K562 (cell line): ENCODE measurements at regions not wholly inside any gene's neighbourhood (a gene's known extent, or its start where the extent isn't known, plus 50 kb on each side); places are given as distances from the start of the nearest gene placed in this dataset.

Experiments
- ATAC-seq: fragments of 200-7000 bp; cut with Tn5 transposase; 3 replicates; pipeline ENCODE4 v1.9.1; 2020; ENCODE audit warnings: moderate library complexity
- BruUV-seq: library from RNA; stranded (reverse); fragments of 400-500 nt; replicated peaks from 2 replicates; lab custom pipeline; 2021; lab: Mats Ljungman, UMichigan
- CTCF ChIA-PET: fragments of 300-600 bp; formaldehyde crosslinking; extraction: SDS; loops from one replicate; lab custom pipeline; 2021; ENCODE audit warnings: low intra/inter-chr PET ratio; lab: Yijun Ruan, JAX
- POLR2A ChIA-PET: fragments of 300-600, 350-650 bp; sonication (Branson Sonifier 250); formaldehyde crosslinking; extraction: SDS; loops from one replicate; lab custom pipeline; 2021; ENCODE audit warnings: antibody characterized with exemption, inconsistent platforms; lab: Yijun Ruan, JAX
- DNase-seq, 4 experiments: peaks; one replicate each; pipeline versions ENCODE4 v3.0.0 to v3.0.0-alpha.2; 2011 to 2018; ENCODE audit warnings: low spot score in 3 of 4, mixed read lengths in 3 of 4; ENCODE audit errors: extremely low read depth in 1 of 4
- FAIRE-seq: peaks from 2 replicates; lab custom pipeline; 2011; peaks lifted over from hg19 to GRCh38; lab: Jason Lieb, UNC
- H2AFZ ChIP-seq: 2 replicates; pipeline ENCODE4 v1.6.0; 2011; ENCODE audit warnings: low read depth, low read length, control low read depth, inconsistent platforms
- H3K27ac ChIP-seq: fragments of 200-600 bp; 3 replicates; pipeline ENCODE4 v1.8.0; 2011; ENCODE audit warnings: low read depth, mild to moderate bottlenecking, control low read depth, inconsistent platforms, low read length, moderate library complexity, mixed read lengths; ENCODE audit errors: extremely low read depth
- H3K27me3 ChIP-seq, 2 experiments: fragments of 300-600 bp in 1 of 2; 2 replicates in 1 of 2; 3 replicates in 1 of 2; pipeline versions ENCODE4 v1.6.0 to v1.8.0; 2011; ENCODE audit warnings: inconsistent platforms in 2 of 2, low read length in 2 of 2, mild to moderate bottlenecking in 1 of 2, mixed read lengths in 1 of 2, moderate library complexity in 1 of 2; ENCODE audit not compliant: control insufficient read depth in 2 of 2, insufficient read depth in 2 of 2
- H3K36me3 ChIP-seq: fragments of 300-600 bp; 3 replicates; pipeline ENCODE4 v1.8.0; 2011; ENCODE audit warnings: mild to moderate bottlenecking, low read length, inconsistent platforms; ENCODE audit not compliant: control insufficient read depth, insufficient read depth
- H3K4me1 ChIP-seq, 2 experiments: fragments of 200-600 bp in 1 of 2; replicated peaks in 1 of 2; 2 replicates in 1 of 2; 3 replicates in 1 of 2; pipeline versions ENCODE4 v1.5.1 to v1.8.0; 2011; ENCODE audit warnings: inconsistent platforms in 2 of 2, low read length in 2 of 2, mild to moderate bottlenecking in 1 of 2, mixed read lengths in 1 of 2, moderate library complexity in 1 of 2; ENCODE audit not compliant: control insufficient read depth in 2 of 2, insufficient read depth in 2 of 2
- H3K4me2 ChIP-seq: 2 replicates; pipeline ENCODE4 v1.6.1; 2011; ENCODE audit warnings: low read length, control low read depth, inconsistent platforms, mixed read lengths; ENCODE audit not compliant: insufficient read depth
- H3K4me3 ChIP-seq: fragments of 200-600 bp; sonication (generic), shearing (Covaris generic); 2 replicates; pipeline ENCODE4 v1.5.1; 2016; ENCODE audit warnings: control low read depth, inconsistent platforms
- H3K79me2 ChIP-seq: fragments of 200-600 bp; 3 replicates; pipeline ENCODE4 v1.8.0; 2011; ENCODE audit warnings: low read length, inconsistent platforms; ENCODE audit not compliant: control insufficient read depth, insufficient read depth
- H3K9ac ChIP-seq, 2 experiments: 2 replicates each; pipeline versions ENCODE4 v1.6.0 to v1.6.1; 2011; ENCODE audit warnings: low read depth in 2 of 2, low read length in 2 of 2, control low read depth in 1 of 2, inconsistent platforms in 1 of 2, mild to moderate bottlenecking in 1 of 2, mixed read lengths in 1 of 2; ENCODE audit not compliant: insufficient read depth in 1 of 2
- H3K9me1 ChIP-seq: one replicate; pipeline ENCODE4 v1.6.0; 2011; ENCODE audit warnings: inconsistent platforms, mild to moderate bottlenecking, low read length, moderate library complexity; ENCODE audit not compliant: control insufficient read depth, insufficient read depth
- H3K9me3 ChIP-seq: replicated peaks from 2 replicates; pipeline ENCODE4 v1.5.1; 2011; ENCODE audit warnings: low read depth, low read length, inconsistent platforms; ENCODE audit not compliant: control insufficient read depth, insufficient read depth
- H4K20me1 ChIP-seq: replicated peaks from 2 replicates; pipeline ENCODE4 v1.6.1; 2011; ENCODE audit warnings: low read length, inconsistent platforms, mixed read lengths; ENCODE audit not compliant: control insufficient read depth, insufficient read depth
- CHD4 ChIP-seq: fragments of 200-600 bp; sonication (generic); IDR thresholded peaks from 3 replicates; pipeline ENCODE4 v1.6.1; 2012; ENCODE audit warnings: low read depth, mild to moderate bottlenecking, mixed read lengths, low read length, inconsistent platforms; ENCODE audit not compliant: insufficient read depth, insufficient replicate concordance, poor library complexity, severe bottlenecking
- CXXC5 ChIP-seq: fragments of 250-450 bp; sonication (Bioruptor Pico); IDR thresholded peaks from 2 replicates; pipeline ENCODE4 v1.8.0; 2022; ENCODE audit warnings: inconsistent platforms, mild to moderate bottlenecking, moderate library complexity
- KLF10 ChIP-seq: fragments of 250-450 bp; sonication (Bioruptor Pico); IDR thresholded peaks from 2 replicates; pipeline ENCODE4 v1.6.1; 2021; ENCODE audit warnings: matching md5 sums
- L3MBTL2 ChIP-seq: fragments of 450-650 bp; IDR thresholded peaks from 2 replicates; pipeline ENCODE4 v1.6.1; 2016; ENCODE audit warnings: mild to moderate bottlenecking, moderate library complexity
- NR0B1 ChIP-seq: fragments of 450-650 bp; IDR thresholded peaks from one replicate; pipeline ENCODE4 v1.6.1; 2018; ENCODE audit warnings: mild to moderate bottlenecking, moderate library complexity; ENCODE audit not compliant: partially characterized antibody
- NR1H2 ChIP-seq: sonication (generic); formaldehyde crosslinking; IDR thresholded peaks from 2 replicates; pipeline ENCODE4 v1.4.0; 2020; ENCODE audit warnings: mild to moderate bottlenecking, missing genetic modification reagents
- PRPF4 ChIP-seq: fragments of 200-400 bp; formaldehyde crosslinking; IDR thresholded peaks from one replicate; pipeline ENCODE4 v1.6.1; 2017; ENCODE audit warnings: low read length, low read depth, mild to moderate bottlenecking; ENCODE audit not compliant: insufficient read depth, poor library complexity, severe bottlenecking
- SRF ChIP-seq, 2 experiments: fragments of 250-450, 450-650 bp in 1 of 2; sonication (Bioruptor Pico) in 1 of 2; sonication (generic) in 1 of 2; formaldehyde crosslinking; IDR thresholded peaks; 2 replicates each; pipeline versions ENCODE4 v1.5.0 to v1.5.1; 2020 to 2022; ENCODE audit warnings: mild to moderate bottlenecking in 1 of 2, missing genetic modification reagents in 1 of 2
- XRCC3 ChIP-seq: fragments of 450-650 bp; IDR thresholded peaks from 2 replicates; pipeline ENCODE4 v1.6.1; 2017; ENCODE audit warnings: mild to moderate bottlenecking, moderate library complexity
- ZBTB1 ChIP-seq: sonication (generic); formaldehyde crosslinking; IDR thresholded peaks from 2 replicates; pipeline ENCODE4 v1.8.1; 2023; ENCODE audit warnings: missing genetic modification reagents, low read depth, mild to moderate bottlenecking, borderline replicate concordance
- ZBTB43 ChIP-seq: sonication (generic); formaldehyde crosslinking; IDR thresholded peaks from 2 replicates; pipeline ENCODE4 v1.8.0; 2023; ENCODE audit warnings: mild to moderate bottlenecking, missing genetic modification reagents
- ZFX ChIP-seq: sonication (generic); formaldehyde crosslinking; IDR thresholded peaks from 2 replicates; pipeline ENCODE4 v1.8.0; 2022; ENCODE audit warnings: mild to moderate bottlenecking, missing genetic modification reagents, moderate library complexity
- ZSCAN32 ChIP-seq: fragments of 450-650 bp; formaldehyde crosslinking; IDR thresholded peaks from 2 replicates; pipeline ENCODE4 v1.4.0; 2020; ENCODE audit warnings: mild to moderate bottlenecking, moderate library complexity
- WGBS: fragments of 100-300 bp; shearing (Covaris generic); methylation state at CpG from one replicate; pipeline ENCODE4 v1.1.6; 2016; ENCODE audit warnings: low coverage, mixed read lengths; ENCODE audit not compliant: insufficient coverage; ENCODE audit errors: missing lambda C conversion rate; 5-methylcytosine and 5-hydroxymethylcytosine counted together
- in situ Hi-C: fragments of 300-500 bp; cut with MboI; formaldehyde crosslinking; loops from 4 replicates; pipeline ENCODE4 v1.15.0; 2018; ENCODE audit warnings: inconsistent platforms, mixed read lengths
- intact Hi-C: fragments of 100-400 bp; cut with micrococcal nuclease; formaldehyde crosslinking; loops from 2 replicates; pipeline ENCODE4 v1.14.2; 2022
- TF ChIP-seq, protein P1 (sequence below): sonication (generic); formaldehyde crosslinking; IDR thresholded peaks from 2 replicates; pipeline ENCODE4 v1.8.1; 2023; ENCODE audit warnings: mild to moderate bottlenecking, missing genetic modification reagents, moderate library complexity

DNA sequence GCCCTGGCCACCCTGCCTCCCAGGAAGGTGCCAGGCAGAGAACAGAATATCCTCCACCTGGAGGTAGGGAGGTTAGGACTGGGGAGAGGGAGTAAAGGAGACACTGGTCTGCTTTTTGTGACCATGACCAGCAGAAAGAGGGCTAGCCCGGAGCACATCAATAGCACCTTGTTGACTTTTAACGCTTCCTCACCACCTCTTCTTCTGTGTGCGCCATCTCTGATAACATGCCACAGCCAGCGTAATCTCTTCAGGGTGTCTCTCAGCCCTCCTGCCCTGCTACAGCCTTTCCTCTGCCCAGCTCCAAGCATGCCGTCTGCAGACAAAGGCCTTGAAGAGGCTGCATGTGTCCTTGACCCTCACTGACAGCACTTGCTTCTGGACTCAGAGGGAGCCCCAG lies 50.9 kb upstream of the GJA5 start (continued):
- TF ChIP-seq, protein P1, sequence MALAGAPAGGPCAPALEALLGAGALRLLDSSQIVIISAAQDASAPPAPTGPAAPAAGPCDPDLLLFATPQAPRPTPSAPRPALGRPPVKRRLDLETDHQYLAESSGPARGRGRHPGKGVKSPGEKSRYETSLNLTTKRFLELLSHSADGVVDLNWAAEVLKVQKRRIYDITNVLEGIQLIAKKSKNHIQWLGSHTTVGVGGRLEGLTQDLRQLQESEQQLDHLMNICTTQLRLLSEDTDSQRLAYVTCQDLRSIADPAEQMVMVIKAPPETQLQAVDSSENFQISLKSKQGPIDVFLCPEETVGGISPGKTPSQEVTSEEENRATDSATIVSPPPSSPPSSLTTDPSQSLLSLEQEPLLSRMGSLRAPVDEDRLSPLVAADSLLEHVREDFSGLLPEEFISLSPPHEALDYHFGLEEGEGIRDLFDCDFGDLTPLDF: no peak
- no peak for TF ChIP-seq ZFX (CRISPR knock-in tag)

- CTCF ChIA-PET: no interaction called here
- Histone ChIP-seq H3K4me2 (no peak overlapping the region), H3K27ac (no peak overlapping the region), H3K4me1 (no peaks in the 10 kb centered on the region), H4K20me1 (no peaks in the 10 kb centered on the region; the same call in 1 of the 2 replicates), H3K9me3 (no peaks in the 10 kb centered on the region), H2AFZ (no peak overlapping the region), H3K9me1 (no peaks in the 10 kb centered on the region), H3K27me3 (peaks cover 8 to 9% of the 10 kb centered on the region in 2 experiments; a peak in 3 of 5 replicates), H3K36me3 (no peaks in the 10 kb centered on the region), H3K4me3 (no peak overlapping the region), H3K9ac (no peak overlapping the region), H3K79me2 (no peaks in the 10 kb centered on the region)
- BruUV-seq: no TSS peak
- no peak for DNase-seq
- ATAC-seq: no peak
- in situ Hi-C loops: no loop called here
- no peak for FAIRE-seq
- intact Hi-C loops: no loop called here
- 2% methylated on average over 3 of the region's 3 CpGs for WGBS
- POLR2A ChIA-PET: no interaction called here
- TF ChIP-seq SRF (CRISPR knock-in tag; IDR thresholded peaks at IDR 0.05): no peak
- TF ChIP-seq L3MBTL2: no peak
- no peak for TF ChIP-seq ZBTB43 (CRISPR knock-in tag)
- TF ChIP-seq PRPF4: no peak
- no peak for TF ChIP-seq CHD4
- no peak for TF ChIP-seq CXXC5
- TF ChIP-seq KLF10 (CRISPR knock-in tag): no peak
- no peak for TF ChIP-seq NR0B1
- TF ChIP-seq ZSCAN32: no peak
- TF ChIP-seq XRCC3: no peak
- TF ChIP-seq NR1H2 (CRISPR knock-in tag): no peak
- no peak for TF ChIP-seq ZBTB1 (CRISPR knock-in tag)
Measured at GRCh38 chr1:147811751-147812150, 51.3 kb upstream of the GJA5 start.
